HG03064 (cell line): ENCODE measurements at regions not wholly inside any gene's neighbourhood (a gene's known extent, or its start where the extent isn't known, plus 50 kb on each side); places are given as distances from the start of the nearest gene placed in this dataset.
"Not testable (repeated sequence)": the region's sequence is repeated elsewhere in the genome, so short reads cannot be mapped to it uniquely, and the experiment has no call there.

Experiments
- ATAC-seq: cut with Tn5 transposase; IDR thresholded peaks from one replicate; pipeline ENCODE4 v1.9.1; 2021; ENCODE audit warnings: low read depth; ENCODE audit not compliant: unreplicated experiment

GRCh38 chr5:8828596-8829322 lies 717.1 kb downstream of the SEMA5A start:
- no peak for ATAC-seq

DNA sequence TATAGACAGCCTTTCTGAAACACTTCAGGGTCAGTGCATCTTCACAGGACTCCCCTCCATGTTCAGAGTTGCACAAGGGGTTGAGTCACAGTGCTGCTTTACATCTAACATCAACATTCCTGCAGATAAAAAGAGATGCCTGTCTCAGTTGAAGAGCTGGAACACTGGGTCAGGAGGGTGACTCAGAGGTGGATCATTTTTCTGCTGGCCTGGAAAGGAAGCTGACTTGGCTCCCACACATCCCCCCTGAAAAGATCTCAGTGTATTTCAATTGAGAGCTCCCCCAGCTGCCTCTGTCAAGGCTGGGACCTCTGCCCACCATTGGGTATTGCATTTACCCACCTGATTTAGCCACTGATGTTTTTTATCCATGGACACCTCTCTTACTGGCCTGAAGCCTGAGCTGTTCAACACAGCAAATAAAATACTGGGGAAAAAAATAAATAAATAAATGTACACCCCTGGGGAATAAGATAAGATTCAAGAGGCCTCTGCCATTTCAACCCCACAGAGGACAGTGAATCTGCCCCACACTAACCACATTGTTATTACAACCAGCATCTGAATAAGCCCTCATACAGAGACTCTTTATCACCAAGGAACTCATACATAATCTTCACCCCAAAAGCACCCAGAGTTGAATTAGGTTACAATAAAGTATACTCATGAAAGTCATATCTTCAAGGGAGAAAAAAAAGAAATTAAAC lies 716.4 kb downstream of the SEMA5A start:
- ATAC-seq = no peak

GRCh38 chr5:8831251-8831650 lies 714.6 kb downstream of the SEMA5A start:
- ATAC-seq = no peak

DNA sequence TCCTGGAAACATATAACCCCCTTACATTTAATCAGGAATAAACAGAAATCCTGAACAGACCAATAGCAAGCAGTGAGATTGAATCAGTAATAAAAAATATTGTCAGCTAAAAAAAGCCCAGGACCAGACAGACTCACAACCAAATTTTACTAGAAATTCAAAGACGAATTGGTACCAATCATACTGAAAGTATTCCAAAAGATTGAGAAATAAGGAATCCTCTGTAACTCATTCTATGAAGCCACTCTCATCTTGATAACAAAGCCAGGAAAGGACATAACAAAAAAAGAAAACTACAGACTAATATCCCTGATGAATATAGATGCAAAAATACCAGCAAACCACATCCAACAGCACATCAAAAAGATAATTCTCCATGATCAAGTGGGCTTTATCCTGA lies 714.0 kb downstream of the SEMA5A start:
- no peak for ATAC-seq

DNA sequence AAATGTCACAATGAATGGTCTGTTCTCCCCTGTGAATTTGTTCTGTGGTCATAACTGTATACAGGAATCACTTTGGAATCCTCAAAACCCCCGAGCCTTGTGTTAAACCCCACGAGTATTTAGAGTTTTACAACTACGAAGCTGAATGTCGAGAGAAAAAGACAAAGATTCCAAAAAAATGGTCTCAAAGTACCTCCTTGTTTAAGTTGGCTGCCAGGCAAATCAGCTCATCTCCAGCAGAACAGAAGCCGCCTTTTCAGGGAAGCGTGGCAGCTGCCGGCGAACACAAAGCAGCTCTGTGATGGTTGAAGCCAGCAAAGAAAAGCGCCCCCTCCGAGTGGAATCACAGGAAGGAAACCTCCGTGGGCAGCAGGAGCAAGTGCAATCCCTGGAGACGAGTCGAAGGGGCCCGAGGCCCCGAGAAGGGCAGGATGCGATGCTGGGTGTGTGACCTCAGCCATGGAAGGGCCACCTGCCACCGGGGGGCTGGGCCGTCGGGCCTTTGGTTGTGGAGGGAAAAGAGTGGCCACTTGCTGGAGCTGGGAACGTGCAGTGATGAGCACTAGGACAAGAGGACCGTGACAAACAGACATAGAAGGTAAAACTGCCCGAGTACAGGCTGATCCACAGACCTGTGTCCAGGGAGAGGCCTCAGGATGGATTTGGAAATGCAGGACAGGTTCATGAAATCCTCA lies 706.4 kb downstream of the SEMA5A start:
- ATAC-seq = no peak

DNA sequence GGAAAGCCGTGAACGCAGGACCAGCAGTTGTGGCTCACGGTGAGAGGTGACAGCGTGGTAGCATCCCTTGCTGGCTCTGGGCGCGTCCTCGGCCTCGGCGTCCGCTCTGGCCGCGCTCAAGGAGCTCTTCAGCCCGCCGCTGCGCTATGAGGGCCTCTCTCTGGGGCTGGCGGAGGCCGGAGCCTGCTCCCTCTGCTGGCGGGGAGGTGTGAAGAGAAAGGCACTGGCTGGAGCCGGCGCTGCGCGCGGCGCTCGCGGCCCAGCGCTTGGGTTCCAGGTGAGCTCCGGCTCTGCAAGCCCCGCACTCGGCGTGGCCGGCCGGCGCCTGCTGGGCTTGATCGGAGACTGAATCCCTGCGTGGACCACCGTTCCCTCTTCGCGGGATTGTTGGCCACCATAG lies 705.6 kb downstream of the SEMA5A start:
- ATAC-seq = no peak

DNA sequence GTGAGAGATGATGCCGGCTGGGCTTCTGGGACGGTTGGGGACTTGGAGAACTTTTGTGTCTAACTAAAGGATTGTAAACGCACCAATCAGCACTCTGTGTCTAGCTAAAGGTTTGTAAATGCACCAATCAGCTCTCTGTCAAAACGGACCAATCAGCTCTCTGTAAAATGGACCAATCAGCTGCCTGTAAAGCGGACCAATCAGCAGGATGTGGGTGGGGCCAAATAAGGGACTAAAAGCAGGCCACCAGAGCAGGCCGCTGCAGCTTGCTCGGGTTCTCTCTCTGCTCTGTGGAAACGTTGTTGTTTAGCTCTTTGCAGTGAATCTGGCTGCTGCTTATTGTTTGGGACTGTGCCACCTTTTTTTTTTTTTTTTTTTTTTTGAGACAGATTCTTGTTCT lies 705.1 kb downstream of the SEMA5A start:
- not testable (repeated sequence) for ATAC-seq

DNA sequence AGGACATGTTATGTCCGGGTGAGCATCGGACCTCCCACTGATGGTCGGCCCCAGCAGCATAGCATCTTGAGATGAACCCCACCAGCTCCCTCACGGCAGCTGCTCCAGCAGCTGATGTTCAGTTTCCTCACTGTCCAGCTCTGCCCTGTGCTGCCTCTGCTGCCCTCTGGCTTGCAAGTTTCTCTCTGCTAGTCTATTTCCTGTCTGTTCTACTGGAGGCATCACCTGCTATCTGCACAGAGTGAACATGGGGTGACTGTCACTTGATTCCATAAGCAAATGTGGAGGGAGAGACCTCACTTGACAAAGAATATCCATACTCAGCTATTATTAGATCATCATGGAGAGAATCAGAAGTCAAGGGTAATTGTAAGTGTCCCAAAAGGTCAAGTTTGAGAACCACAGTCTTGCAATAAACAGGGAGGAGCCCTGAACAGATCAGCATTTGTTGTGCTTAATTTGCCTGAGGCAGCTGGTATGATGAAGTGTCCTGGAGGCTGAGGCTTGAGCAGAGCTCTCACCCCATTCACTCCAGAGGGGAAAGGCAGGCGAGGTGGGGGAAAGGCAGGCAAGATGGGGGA lies 702.8 kb downstream of the SEMA5A start:
- ATAC-seq = no peak

- no peak for ATAC-seq
Measured at GRCh38 chr5:8843771-8844170, 702.1 kb downstream of the SEMA5A start.

DNA sequence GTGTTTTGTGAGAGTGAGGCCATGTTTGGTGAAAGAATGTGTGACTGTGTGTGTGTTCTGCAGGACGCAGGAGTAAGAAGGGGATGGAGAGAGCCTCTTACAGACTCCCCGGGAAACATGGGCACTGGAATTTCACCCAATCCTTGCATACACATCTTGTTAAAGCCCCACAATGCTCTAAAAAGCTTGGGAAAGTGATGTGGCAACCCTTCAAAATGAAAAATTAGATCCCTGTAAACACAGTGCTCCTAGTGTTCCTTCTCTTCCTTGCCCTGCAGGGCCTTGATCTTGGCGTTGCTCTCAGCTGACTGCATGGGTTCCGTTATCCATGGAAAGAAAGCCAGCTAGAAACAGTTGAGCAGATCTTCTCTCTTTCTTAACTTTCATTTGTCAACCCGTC lies 701.7 kb downstream of the SEMA5A start:
- no peak for ATAC-seq

GRCh38 chr5:8844847-8845246 lies 701.0 kb downstream of the SEMA5A start:
- ATAC-seq = no peak

DNA sequence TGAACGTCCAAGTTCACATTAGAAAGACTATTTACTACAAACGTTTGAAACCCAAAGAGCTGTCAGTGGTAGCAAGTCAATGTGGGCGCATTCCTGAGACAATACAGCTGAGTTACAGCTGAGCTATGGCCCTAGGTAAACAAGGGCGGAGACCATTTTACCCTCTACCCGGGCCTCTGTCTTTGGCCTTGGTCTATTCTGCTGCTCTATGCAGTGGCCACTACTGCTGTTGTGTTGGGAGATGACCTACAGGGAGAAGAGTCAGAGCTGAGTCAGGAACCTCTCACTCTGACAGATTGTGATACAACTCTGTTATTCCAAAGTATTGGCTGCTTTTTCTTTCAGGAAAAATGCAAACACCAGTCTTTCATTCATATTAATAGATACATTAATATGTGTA lies 700.6 kb downstream of the SEMA5A start:
- no peak for ATAC-seq

- ATAC-seq = no peak
Measured at GRCh38 chr5:8848366-8848765, 697.5 kb downstream of the SEMA5A start.

DNA sequence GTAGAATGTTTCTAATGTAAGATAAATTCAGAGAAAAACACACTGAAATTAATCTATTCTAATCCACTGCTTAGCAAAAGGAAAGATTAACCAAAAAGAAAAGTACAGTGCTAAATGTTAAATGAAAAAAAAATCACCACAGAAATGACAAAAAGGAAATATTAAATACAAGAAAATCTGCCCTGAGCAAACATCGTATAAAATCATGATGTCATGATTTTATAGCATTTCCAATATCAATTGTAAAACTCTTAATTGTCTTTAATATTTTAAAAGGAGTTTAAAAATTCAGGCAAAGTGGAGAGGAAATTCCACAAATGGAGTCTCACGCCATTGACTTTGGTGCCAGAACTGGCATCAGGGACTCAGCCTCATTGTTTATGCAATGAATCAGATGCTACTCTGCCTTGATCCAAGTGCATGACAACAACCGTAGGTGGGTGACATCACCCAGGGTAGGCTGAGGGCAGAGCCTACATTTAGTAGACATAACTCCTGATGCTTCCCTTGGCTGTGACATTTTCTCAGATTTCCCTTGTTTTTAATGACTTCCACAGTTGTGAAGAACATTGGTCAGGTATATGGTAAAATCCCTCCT lies 696.8 kb downstream of the SEMA5A start:
- ATAC-seq = no peak

- no peak for ATAC-seq
Measured at GRCh38 chr5:8851101-8851500, 694.8 kb downstream of the SEMA5A start.

GRCh38 chr5:8857051-8857450 lies 688.8 kb downstream of the SEMA5A start:
- no peak for ATAC-seq

DNA sequence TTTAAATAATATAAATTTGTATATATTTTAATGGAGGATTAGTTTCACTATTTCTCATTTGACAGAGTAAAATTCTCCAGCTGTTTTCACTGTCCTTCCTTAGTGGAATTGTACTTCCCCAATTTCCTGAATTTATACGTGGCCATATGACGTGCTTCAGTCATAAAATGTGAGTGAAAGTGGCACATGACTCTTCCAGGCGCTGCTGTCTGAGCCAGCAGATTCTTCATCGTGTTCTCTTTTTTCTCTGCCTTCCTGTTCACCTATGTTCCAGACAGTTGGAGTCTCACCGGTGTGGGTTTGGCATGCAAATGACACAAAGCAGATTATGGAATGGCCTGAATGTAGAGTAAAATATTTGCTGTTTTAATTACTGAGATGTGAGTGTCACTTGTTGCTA lies 684.1 kb downstream of the SEMA5A start:
- no peak for ATAC-seq

GRCh38 chr5:8864053-8864452 lies 681.8 kb downstream of the SEMA5A start:
- ATAC-seq = no peak

DNA sequence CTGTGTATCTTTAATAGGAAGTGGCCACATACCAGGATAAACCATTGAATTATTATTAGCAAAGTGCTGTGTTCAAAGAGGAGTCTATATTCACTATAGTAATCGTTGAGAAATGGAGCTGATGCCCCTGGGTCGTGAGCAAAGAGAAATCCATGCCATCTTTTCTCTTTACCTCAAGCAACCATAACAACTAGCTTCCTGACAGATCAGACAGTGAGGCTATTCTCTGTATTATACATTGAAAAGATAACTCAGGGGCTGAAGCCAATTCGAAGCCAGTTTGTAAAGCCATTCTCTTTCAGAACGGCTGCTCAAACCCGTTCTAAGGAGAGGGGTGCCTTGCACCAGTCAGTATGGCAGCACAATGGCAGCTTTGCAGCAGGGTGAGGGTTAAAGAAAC lies 680.6 kb downstream of the SEMA5A start:
- no peak for ATAC-seq

- no peak for ATAC-seq
Measured at GRCh38 chr5:8865686-8866374, 680.0 kb downstream of the SEMA5A start.
